ENCODE measurements at regions not wholly inside any gene's neighbourhood (a gene's known extent, or its start where the extent isn't known, plus 50 kb on each side); places are given as distances from the start of the nearest gene placed in this dataset.

GRCh38 chr15:38878926-38879325, 314.3 kb upstream of the RASGRP1 start:
- Histone ChIP-seq H3K4me3 (no peak overlapping the region), H3K27ac (peak overlapping the region in 3 of 4 donors; percentile 45 to 74 (median 73)), H3K36me3 (no peaks in the 10 kb centered on the region), H3K9me3 (no peaks in the 10 kb centered on the region), H3K27me3 (no peaks in the 10 kb centered on the region), H3K4me1 (peaks cover 0 to 23% (median 4%) of the 10 kb centered on the region in 3 donors)
- WGBS, 2 donors = 45 to 72% methylated on average over 2 of the region's 2 CpGs
- no peak for DNase-seq
- TF ChIP-seq CTCF (IDR thresholded peaks at IDR 0.05) = no peak
- no peak for TF ChIP-seq POLR2A (IDR thresholded peaks at IDR 0.05)
- intact Hi-C loops (cut with DNase I) = no loop called here

- peak overlapping the region in 3 of 4 donors; percentile 45 to 74 (median 73) for H3K27ac ChIP-seq
- no peaks in the 10 kb centered on the region for H3K9me3 ChIP-seq
- no peaks in the 10 kb centered on the region for H3K27me3 ChIP-seq
- intact Hi-C loops (cut with DNase I) = no loop called here
- 63 to 72% methylated on average over 4 of the region's 4 CpGs for WGBS, 2 donors
- H3K36me3 ChIP-seq = no peaks in the 10 kb centered on the region
- peaks cover 0 to 32% (median 4%) of the 10 kb centered on the region in 3 donors for H3K4me1 ChIP-seq
- TF ChIP-seq POLR2A (IDR thresholded peaks at IDR 0.05) (no peak), CTCF (IDR thresholded peaks at IDR 0.05) (no peak)
- no peak overlapping the region for H3K4me3 ChIP-seq
- no peak for DNase-seq
Measured at GRCh38 chr15:38879909-38880471, 315.4 kb upstream of the RASGRP1 start.

GRCh38 chr15:38882221-38882620, 317.6 kb upstream of the RASGRP1 start:
- Histone ChIP-seq H3K4me3 (no peak overlapping the region), H3K27ac (peak overlapping the region in 2 of 4 donors; percentile 2 to 73), H3K27me3 (no peaks in the 10 kb centered on the region), H3K9me3 (no peaks in the 10 kb centered on the region), H3K4me1 (peaks cover 0 to 43% (median 4%) of the 10 kb centered on the region in 3 donors), H3K36me3 (no peaks in the 10 kb centered on the region)
- TF ChIP-seq CTCF (IDR thresholded peaks at IDR 0.05) (no peak), POLR2A (IDR thresholded peaks at IDR 0.05) (no peak)
- no peak for DNase-seq
- intact Hi-C loops (cut with DNase I) = no loop called here
- WGBS, 2 donors = 40 to 46% methylated on average over 3 of the region's 3 CpGs

- TF ChIP-seq POLR2A (IDR thresholded peaks at IDR 0.05) (no peak), CTCF (IDR thresholded peaks at IDR 0.05) (no peak)
- Histone ChIP-seq H3K36me3 (no peaks in the 10 kb centered on the region), H3K9me3 (no peaks in the 10 kb centered on the region), H3K4me1 (peaks cover 0 to 30% (median 4%) of the 10 kb centered on the region in 3 donors), H3K4me3 (no peak overlapping the region), H3K27ac (peak overlapping the region in 1 of 4 donors; percentile 71), H3K27me3 (no peaks in the 10 kb centered on the region)
- intact Hi-C loops (cut with DNase I) = no loop called here
- no peak for DNase-seq
- 38 to 69% methylated on average over 1 of the region's 1 CpG for WGBS, 2 donors
Measured at GRCh38 chr15:38883987-38884386, 319.4 kb upstream of the RASGRP1 start.

- intact Hi-C loops (cut with DNase I) = no loop called here
- WGBS, 2 donors = 51 to 60% methylated on average over 3 of the region's 3 CpGs
- H3K27me3 ChIP-seq = no peaks in the 10 kb centered on the region
- no peak for TF ChIP-seq POLR2A (IDR thresholded peaks at IDR 0.05)
- no peak for TF ChIP-seq CTCF (IDR thresholded peaks at IDR 0.05)
- H3K27ac ChIP-seq = peak overlapping the region in 3 of 4 donors; percentile 45 to 71 (median 53)
- H3K4me1 ChIP-seq = peaks cover 0 to 26% (median 0%) of the 10 kb centered on the region in 3 donors
- no peaks in the 10 kb centered on the region for H3K36me3 ChIP-seq
- H3K9me3 ChIP-seq = no peaks in the 10 kb centered on the region
- no peak overlapping the region for H3K4me3 ChIP-seq
- no peak for DNase-seq
Measured at GRCh38 chr15:38885001-38885400, 320.4 kb upstream of the RASGRP1 start.

All from esophagus squamous epithelium (tissue), 5 donors.